ENCODE measurements at regions not wholly inside any gene's neighbourhood (a gene's known extent, or its start where the extent isn't known, plus 50 kb on each side); places are given as distances from the start of the nearest gene placed in this dataset.

DNA sequence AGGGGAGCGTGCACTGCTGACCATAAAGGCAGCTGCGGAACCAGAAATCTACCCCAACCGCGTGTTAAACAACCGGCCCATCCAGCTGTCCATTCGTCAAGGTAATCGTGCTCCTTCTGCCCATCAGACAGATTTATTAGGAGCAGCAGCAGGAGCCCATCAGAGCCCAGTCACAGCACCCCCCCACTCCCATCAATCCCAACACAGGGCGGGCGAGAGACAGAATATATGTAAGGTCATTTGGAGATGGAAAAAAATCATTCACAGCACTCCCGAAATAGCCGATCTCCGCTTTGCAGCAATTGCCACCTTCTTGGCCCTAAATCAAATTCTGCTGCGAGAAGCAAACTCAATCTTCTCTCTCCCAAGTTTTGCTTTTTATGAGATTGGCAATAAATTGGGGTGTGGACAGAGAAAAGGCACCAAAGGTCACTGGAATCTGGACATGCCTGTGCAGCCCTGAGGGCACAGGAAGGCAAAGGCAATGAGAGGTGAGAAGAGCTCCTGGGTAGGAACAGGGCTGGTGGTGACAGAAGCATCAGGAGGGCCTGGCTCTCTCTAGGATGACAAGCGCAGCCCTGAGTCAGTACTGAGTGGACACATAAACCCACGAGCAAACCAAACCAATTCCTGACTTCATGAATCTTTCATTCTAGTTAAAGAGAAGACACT is 145.0 kb upstream of the ZMIZ1 start:
- DNase-seq = no peak
- Mint-ChIP-seq H3K9me3 (ENCODE audit: insufficient read depth) (no peaks in the 10 kb centered on the region), H3K4me1 (no peaks in the 10 kb centered on the region), H3K4me3 (no peak overlapping the region), H3K27ac (no peak overlapping the region), H3K27me3 (peaks cover 35% of the 10 kb centered on the region)
- CTCF ChIA-PET = no interaction called here
- Histone ChIP-seq H3K36me3 (replicated peaks in 1 of 2; ENCODE audit: control extremely low read depth in 1 of 2, control insufficient read depth in 1 of 2, extremely low read depth in 1 of 2, insufficient read depth in 2 of 2, low read length in 1 of 2) (no peaks in the 10 kb centered on the region), H3K27ac (ENCODE audit: low read length in 2 of 2) (no peak overlapping the region), H2AFZ (ENCODE audit: insufficient read depth, low read depth, low read length, poor library complexity, severe bottlenecking) (no peak overlapping the region), H3K4me3 (ENCODE audit: control extremely low read depth in 1 of 5, extremely low read depth in 1 of 5, insufficient read depth in 1 of 5, low read depth in 2 of 5, low read length in 4 of 5) (no peak overlapping the region), H3K4me1 (ENCODE audit: control insufficient read depth in 2 of 2, insufficient read depth in 2 of 2, low read length in 2 of 2) (no peaks in the 10 kb centered on the region), H3K9me3 (ENCODE audit: control extremely low read depth in 1 of 3, control insufficient read depth in 2 of 3, insufficient read depth in 1 of 3, low read length in 2 of 3) (no peaks in the 10 kb centered on the region), H3K27me3 (replicated peaks in 1 of 4; ENCODE audit: control extremely low read depth in 1 of 4, control insufficient read depth in 3 of 4, insufficient read depth in 4 of 4, low read length in 3 of 4) (peaks cover 0 to 4% (median 0%) of the 10 kb centered on the region in 4 experiments), H3K4me2 (replicated peaks; ENCODE audit: low read depth, low read length, poor library complexity, severe bottlenecking) (no peak overlapping the region), H3K79me2 (ENCODE audit: control insufficient read depth, insufficient read depth, low read length) (no peaks in the 10 kb centered on the region), H4K20me1 (ENCODE audit: control insufficient read depth, insufficient read depth, low read length, poor library complexity, severe bottlenecking) (no peaks in the 10 kb centered on the region), H3K9ac (ENCODE audit: low read length) (no peak overlapping the region)
- TF ChIP-seq, protein P1, sequence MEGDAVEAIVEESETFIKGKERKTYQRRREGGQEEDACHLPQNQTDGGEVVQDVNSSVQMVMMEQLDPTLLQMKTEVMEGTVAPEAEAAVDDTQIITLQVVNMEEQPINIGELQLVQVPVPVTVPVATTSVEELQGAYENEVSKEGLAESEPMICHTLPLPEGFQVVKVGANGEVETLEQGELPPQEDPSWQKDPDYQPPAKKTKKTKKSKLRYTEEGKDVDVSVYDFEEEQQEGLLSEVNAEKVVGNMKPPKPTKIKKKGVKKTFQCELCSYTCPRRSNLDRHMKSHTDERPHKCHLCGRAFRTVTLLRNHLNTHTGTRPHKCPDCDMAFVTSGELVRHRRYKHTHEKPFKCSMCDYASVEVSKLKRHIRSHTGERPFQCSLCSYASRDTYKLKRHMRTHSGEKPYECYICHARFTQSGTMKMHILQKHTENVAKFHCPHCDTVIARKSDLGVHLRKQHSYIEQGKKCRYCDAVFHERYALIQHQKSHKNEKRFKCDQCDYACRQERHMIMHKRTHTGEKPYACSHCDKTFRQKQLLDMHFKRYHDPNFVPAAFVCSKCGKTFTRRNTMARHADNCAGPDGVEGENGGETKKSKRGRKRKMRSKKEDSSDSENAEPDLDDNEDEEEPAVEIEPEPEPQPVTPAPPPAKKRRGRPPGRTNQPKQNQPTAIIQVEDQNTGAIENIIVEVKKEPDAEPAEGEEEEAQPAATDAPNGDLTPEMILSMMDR (IDR thresholded peaks at IDR 0.05) = no peak
- TF ChIP-seq EZH2 (IDR thresholded peaks at IDR 0.05; ENCODE audit: borderline replicate concordance, insufficient read depth, low read depth, low read length, poor library complexity, severe bottlenecking) = no peak
- ATAC-seq (ENCODE audit: low read depth) = no peak
- POLR2A ChIA-PET = no interaction called here
- intact Hi-C loops (cut with micrococcal nuclease) = no loop called here
- WGBS (ENCODE audit: insufficient coverage) = 94% methylated on average over 9 of the region's 15 CpGs

DNA sequence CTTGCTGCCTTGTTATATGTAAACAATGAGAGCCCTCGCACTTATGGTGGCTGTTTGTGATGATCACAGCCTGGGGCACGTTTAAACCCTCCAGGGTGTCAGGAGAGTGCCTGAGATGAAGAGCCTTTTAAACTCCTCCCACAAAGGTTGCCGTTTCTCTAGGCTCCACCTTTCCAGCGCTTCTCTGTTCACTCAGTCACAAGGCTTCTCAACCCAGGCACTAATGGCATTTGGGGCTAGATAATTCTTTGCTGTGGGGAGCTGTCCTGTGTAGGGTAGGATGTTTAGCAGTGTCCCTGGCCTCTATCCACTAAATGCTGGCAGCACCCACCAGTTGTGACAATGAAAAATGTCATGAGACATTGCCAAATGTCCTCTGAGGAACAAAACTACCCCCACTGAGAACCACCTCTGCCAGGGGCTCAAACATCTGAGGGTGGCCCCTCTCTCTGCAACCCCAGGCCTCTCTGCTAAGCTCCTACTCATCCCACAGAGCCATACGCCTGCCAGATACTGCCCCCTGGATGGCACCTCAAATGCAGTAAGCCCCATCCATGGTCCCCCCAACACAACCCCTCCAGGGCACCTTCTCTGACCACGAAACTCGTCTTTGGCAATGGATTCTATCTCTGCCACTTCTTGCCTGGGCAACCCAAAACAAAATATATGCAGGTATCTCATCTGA is 144.3 kb upstream of the ZMIZ1 start:
- TF ChIP-seq, protein P1 (IDR thresholded peaks at IDR 0.05) = no peak
- TF ChIP-seq EZH2 (IDR thresholded peaks at IDR 0.05; ENCODE audit: borderline replicate concordance, insufficient read depth, low read depth, low read length, poor library complexity, severe bottlenecking) = no peak
- Histone ChIP-seq H3K4me2 (replicated peaks; ENCODE audit: low read depth, low read length, poor library complexity, severe bottlenecking) (no peak overlapping the region), H3K27me3 (replicated peaks in 1 of 4; ENCODE audit: control extremely low read depth in 1 of 4, control insufficient read depth in 3 of 4, insufficient read depth in 4 of 4, low read length in 3 of 4) (peaks cover 0 to 4% (median 0%) of the 10 kb centered on the region in 4 experiments), H3K9ac (ENCODE audit: low read length) (no peak overlapping the region), H3K79me2 (ENCODE audit: control insufficient read depth, insufficient read depth, low read length) (no peaks in the 10 kb centered on the region), H4K20me1 (ENCODE audit: control insufficient read depth, insufficient read depth, low read length, poor library complexity, severe bottlenecking) (no peaks in the 10 kb centered on the region), H2AFZ (ENCODE audit: insufficient read depth, low read depth, low read length, poor library complexity, severe bottlenecking) (no peak overlapping the region), H3K36me3 (replicated peaks in 1 of 2; ENCODE audit: control extremely low read depth in 1 of 2, control insufficient read depth in 1 of 2, extremely low read depth in 1 of 2, insufficient read depth in 2 of 2, low read length in 1 of 2) (no peaks in the 10 kb centered on the region), H3K9me3 (ENCODE audit: control extremely low read depth in 1 of 3, control insufficient read depth in 2 of 3, insufficient read depth in 1 of 3, low read length in 2 of 3) (no peaks in the 10 kb centered on the region), H3K4me1 (ENCODE audit: control insufficient read depth in 2 of 2, insufficient read depth in 2 of 2, low read length in 2 of 2) (no peaks in the 10 kb centered on the region), H3K27ac (ENCODE audit: low read length in 2 of 2) (no peak overlapping the region), H3K4me3 (ENCODE audit: control extremely low read depth in 1 of 5, extremely low read depth in 1 of 5, insufficient read depth in 1 of 5, low read depth in 2 of 5, low read length in 4 of 5) (no peak overlapping the region)
- peaks cover 29% of the 10 kb centered on the region for H3K27me3 Mint-ChIP-seq
- no peak for ATAC-seq (ENCODE audit: low read depth)
- H3K27ac Mint-ChIP-seq = no peak overlapping the region
- WGBS (ENCODE audit: insufficient coverage) = 78% methylated on average over 3 of the region's 7 CpGs
- intact Hi-C loops (cut with micrococcal nuclease) = no loop called here
- H3K9me3 Mint-ChIP-seq (ENCODE audit: insufficient read depth) = no peaks in the 10 kb centered on the region
- no peaks in the 10 kb centered on the region for H3K4me1 Mint-ChIP-seq
- no peak for DNase-seq
- ChIA-PET POLR2A (no interaction called here), CTCF (no interaction called here)
- no peak overlapping the region for H3K4me3 Mint-ChIP-seq
